HEK293T (cell line): ENCODE measurements at regions not wholly inside any gene's neighbourhood (a gene's known extent, or its start where the extent isn't known, plus 50 kb on each side); places are given as distances from the start of the nearest gene placed in this dataset.

Experiments used
- FOXM1 ChIP-seq: fragments of 450-650 bp; IDR thresholded peaks from 2 replicates; pipeline ENCODE4 v1.6.1; 2017; ENCODE audit warnings: mild to moderate bottlenecking, borderline replicate concordance
- LEF1 ChIP-seq: fragments of 450-650 bp; IDR thresholded peaks from 2 replicates; pipeline ENCODE4 v1.6.1; 2017; ENCODE audit warnings: mild to moderate bottlenecking, borderline replicate concordance
- NFRKB ChIP-seq: fragments of 450-650 bp; IDR thresholded peaks from 2 replicates; pipeline ENCODE4 v1.6.1; 2016; ENCODE audit warnings: mild to moderate bottlenecking, moderate library complexity
- SP1 ChIP-seq: fragments of 450-650 bp; IDR thresholded peaks from 2 replicates; pipeline ENCODE4 v1.6.1; 2017
- SUZ12 ChIP-seq: fragments of 450-650 bp; IDR thresholded peaks from 2 replicates; pipeline ENCODE4 v1.6.1; 2016; ENCODE audit warnings: mild to moderate bottlenecking
- TARDBP ChIP-seq: fragments of 450-650 bp; IDR thresholded peaks from 2 replicates; pipeline ENCODE4 v1.6.1; 2016
- ZNF384 ChIP-seq: fragments of 450-650 bp; IDR thresholded peaks from 2 replicates; pipeline ENCODE4 v1.6.1; 2016

DNA sequence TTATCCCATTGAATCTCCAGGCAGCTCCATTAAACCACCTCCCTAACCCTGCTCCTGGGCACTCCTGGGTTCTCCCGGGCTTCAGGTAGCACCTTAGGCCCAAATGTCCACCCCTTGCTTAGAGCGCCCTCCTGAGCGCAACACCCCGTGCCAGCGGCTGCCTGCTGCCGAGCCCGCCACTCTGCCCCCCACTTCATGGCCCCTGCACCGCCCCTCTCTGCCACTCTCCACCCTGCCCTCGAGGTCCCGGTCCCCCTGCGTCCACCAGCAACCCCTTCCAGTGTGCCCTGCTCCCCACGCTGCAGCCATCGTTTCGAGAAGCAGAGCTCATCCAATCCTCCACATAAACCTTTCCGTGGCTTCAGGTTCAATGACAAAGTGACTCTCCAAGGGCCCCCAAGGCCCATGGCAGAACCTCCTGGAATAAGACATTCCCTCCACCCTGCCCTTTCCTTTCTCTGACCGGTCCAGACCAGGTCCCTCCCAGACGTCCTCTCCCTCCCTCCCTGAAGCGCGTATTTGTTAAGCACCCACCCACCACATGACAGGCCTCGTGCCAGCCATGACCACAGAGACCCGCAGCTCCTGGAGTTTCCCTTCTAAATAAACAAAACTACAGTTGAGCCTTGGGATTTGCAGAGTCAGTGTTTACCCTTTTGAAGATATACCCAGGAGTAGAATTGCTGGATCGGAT, 66.6 kb downstream of the ARHGEF18 start:
- no peak for TF ChIP-seq TARDBP
- TF ChIP-seq SUZ12 = no peak
- TF ChIP-seq NFRKB = no peak
- no peak for TF ChIP-seq SP1
- TF ChIP-seq ZNF384 = no peak
- no peak for TF ChIP-seq FOXM1
- no peak for TF ChIP-seq LEF1
